Duodenal mucosa (tissue), 2 donors: ENCODE measurements at regions not wholly inside any gene's neighbourhood (a gene's known extent, or its start where the extent isn't known, plus 50 kb on each side); places are given as distances from the start of the nearest gene placed in this dataset.
A peak's percentile ranks its signal among the peaks of the same experiment; 100 is the strongest.

Experiments used
- H3K27ac ChIP-seq: one replicate; pipeline ENCODE4 v1.7.0; 2013; ENCODE audit warnings: low read depth, low read length
- H3K27me3 ChIP-seq, 2 donors: one replicate each; pipeline ENCODE4 v1.7.0; 2013; ENCODE audit warnings: low read length in 2 of 2, control low read depth in 1 of 2; ENCODE audit not compliant: insufficient read depth in 2 of 2, control insufficient read depth in 1 of 2
- H3K36me3 ChIP-seq, 2 donors: one replicate each; pipeline ENCODE4 v1.7.0; 2013; ENCODE audit warnings: low read length in 2 of 2, control low read depth in 1 of 2; ENCODE audit not compliant: insufficient read depth in 2 of 2, control insufficient read depth in 1 of 2
- H3K4me1 ChIP-seq, 2 donors: one replicate each; pipeline ENCODE4 v1.7.0; 2013; ENCODE audit warnings: low read length in 2 of 2, control low read depth in 1 of 2; ENCODE audit not compliant: insufficient read depth in 2 of 2, control insufficient read depth in 1 of 2
- H3K4me3 ChIP-seq, 2 donors: one replicate each; pipeline ENCODE4 v1.7.0; 2013; ENCODE audit warnings: low read length in 2 of 2, low read depth in 1 of 2
- H3K9ac ChIP-seq, 2 donors: one replicate each; pipeline ENCODE4 v1.7.0; 2013; ENCODE audit warnings: low read length in 2 of 2, low read depth in 1 of 2
- H3K9me3 ChIP-seq, 2 donors: one replicate each; pipeline ENCODE4 v1.7.0; 2013; ENCODE audit warnings: low read length in 2 of 2, control low read depth in 1 of 2; ENCODE audit not compliant: control insufficient read depth in 1 of 2

- H3K27ac ChIP-seq = no peak overlapping the region
- no peaks in the 10 kb centered on the region for H3K4me1 ChIP-seq
- no peak overlapping the region for H3K4me3 ChIP-seq
- no peak overlapping the region for H3K9ac ChIP-seq
- no peaks in the 10 kb centered on the region for H3K9me3 ChIP-seq
- no peaks in the 10 kb centered on the region for H3K36me3 ChIP-seq
- no peaks in the 10 kb centered on the region for H3K27me3 ChIP-seq
These were observed 166.3 kb upstream of the AHR start for GRCh38 chr7:17131983-17132655.

DNA sequence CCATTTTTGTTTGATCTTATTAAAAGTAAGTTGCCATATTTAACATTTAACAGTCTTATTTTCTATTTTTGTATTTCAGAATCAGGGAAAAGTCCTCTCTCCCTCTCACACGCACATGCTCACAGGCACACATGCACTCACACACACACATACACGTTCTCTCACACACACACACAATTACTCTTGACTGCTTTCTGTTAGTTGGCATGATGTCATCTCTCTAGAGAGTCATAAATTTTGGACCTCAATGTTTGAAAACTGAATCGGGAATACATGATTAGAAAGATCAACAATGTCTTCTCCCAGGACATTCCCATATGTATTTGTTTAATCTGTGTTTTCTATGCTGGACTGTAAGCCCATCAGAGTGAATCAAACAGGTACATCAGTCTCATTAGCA lies 165.7 kb upstream of the AHR start:
- H3K9ac ChIP-seq = no peak overlapping the region
- H3K27me3 ChIP-seq = no peaks in the 10 kb centered on the region
- no peaks in the 10 kb centered on the region for H3K4me1 ChIP-seq
- H3K9me3 ChIP-seq = no peaks in the 10 kb centered on the region
- H3K4me3 ChIP-seq = no peak overlapping the region
- H3K27ac ChIP-seq = no peak overlapping the region
- no peaks in the 10 kb centered on the region for H3K36me3 ChIP-seq

DNA sequence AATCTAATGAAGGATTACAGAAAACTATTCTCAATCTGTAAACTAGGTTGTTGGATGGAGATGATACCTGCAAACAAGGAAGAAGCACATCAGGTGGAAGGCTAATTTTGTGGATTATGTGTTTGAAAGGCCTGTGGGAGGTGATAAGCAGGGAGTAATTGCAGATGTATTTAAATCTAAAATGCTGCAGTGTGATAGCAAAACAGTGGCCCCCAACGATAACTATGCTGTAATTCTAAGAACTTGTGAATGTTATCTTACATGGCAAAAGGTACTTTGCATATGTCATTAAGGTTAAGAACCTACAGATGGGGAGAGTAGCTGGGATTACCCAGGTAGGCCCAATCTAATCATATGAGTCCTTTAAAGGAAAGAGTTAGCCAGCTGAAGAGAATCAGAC lies 164.5 kb upstream of the AHR start:
- Histone ChIP-seq H3K36me3 (no peaks in the 10 kb centered on the region), H3K4me3 (no peak overlapping the region), H3K9ac (no peak overlapping the region), H3K4me1 (peaks cover 0 to 7% of the 10 kb centered on the region in 2 donors), H3K27me3 (no peaks in the 10 kb centered on the region), H3K9me3 (no peaks in the 10 kb centered on the region), H3K27ac (no peak overlapping the region)

DNA sequence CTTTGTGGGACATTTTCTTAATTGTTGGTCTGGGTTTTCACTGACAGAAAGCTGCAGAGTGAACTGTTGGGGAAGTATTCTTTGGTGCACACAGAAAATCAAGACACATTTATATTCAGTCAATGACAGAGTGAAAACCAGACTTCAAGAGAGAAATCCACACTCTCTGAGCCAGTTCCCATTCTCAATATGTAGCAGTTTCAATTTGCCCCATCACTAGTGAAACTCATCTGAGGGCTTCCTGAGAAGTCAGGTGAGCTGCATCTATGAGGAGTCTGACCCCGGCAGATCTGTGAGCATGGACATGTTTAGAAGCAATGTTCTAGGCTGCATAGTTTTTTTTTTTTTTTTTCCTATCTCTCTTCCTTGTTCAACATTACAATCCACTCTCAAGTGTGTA lies 163.7 kb upstream of the AHR start:
- Histone ChIP-seq H3K9me3 (no peaks in the 10 kb centered on the region), H3K9ac (no peak overlapping the region), H3K27ac (no peak overlapping the region), H3K4me3 (no peak overlapping the region), H3K27me3 (no peaks in the 10 kb centered on the region), H3K36me3 (no peaks in the 10 kb centered on the region), H3K4me1 (peaks cover 0 to 8% of the 10 kb centered on the region in 2 donors)

GRCh38 chr7:17136126-17136525 lies 162.3 kb upstream of the AHR start:
- Histone ChIP-seq H3K9me3 (no peaks in the 10 kb centered on the region), H3K27me3 (no peaks in the 10 kb centered on the region), H3K36me3 (no peaks in the 10 kb centered on the region), H3K4me1 (peaks cover 0 to 8% of the 10 kb centered on the region in 2 donors), H3K27ac (no peak overlapping the region), H3K9ac (no peak overlapping the region), H3K4me3 (no peak overlapping the region)

GRCh38 chr7:17139081-17139480 lies 159.4 kb upstream of the AHR start:
- H3K36me3 ChIP-seq = no peaks in the 10 kb centered on the region
- no peak overlapping the region for H3K9ac ChIP-seq
- H3K9me3 ChIP-seq = no peaks in the 10 kb centered on the region
- H3K27me3 ChIP-seq = no peaks in the 10 kb centered on the region
- H3K4me1 ChIP-seq = peaks cover 7 to 24% of the 10 kb centered on the region in 2 donors
- no peak overlapping the region for H3K4me3 ChIP-seq
- H3K27ac ChIP-seq = no peak overlapping the region

GRCh38 chr7:17140406-17140805 lies 158.0 kb upstream of the AHR start:
- H3K4me1 ChIP-seq = peaks cover 7 to 24% of the 10 kb centered on the region in 2 donors
- no peaks in the 10 kb centered on the region for H3K36me3 ChIP-seq
- no peak overlapping the region for H3K4me3 ChIP-seq
- H3K27me3 ChIP-seq = no peaks in the 10 kb centered on the region
- no peaks in the 10 kb centered on the region for H3K9me3 ChIP-seq
- H3K9ac ChIP-seq = no peak overlapping the region
- no peak overlapping the region for H3K27ac ChIP-seq

- Histone ChIP-seq H3K4me1 (peaks cover 7 to 24% of the 10 kb centered on the region in 2 donors), H3K9me3 (no peaks in the 10 kb centered on the region), H3K4me3 (peak overlapping the region in 1 of 2 donors; percentile 18), H3K9ac (no peak overlapping the region), H3K36me3 (no peaks in the 10 kb centered on the region), H3K27me3 (no peaks in the 10 kb centered on the region), H3K27ac (no peak overlapping the region)
These were observed 155.5 kb upstream of the AHR start for GRCh38 chr7:17142831-17143541.

DNA sequence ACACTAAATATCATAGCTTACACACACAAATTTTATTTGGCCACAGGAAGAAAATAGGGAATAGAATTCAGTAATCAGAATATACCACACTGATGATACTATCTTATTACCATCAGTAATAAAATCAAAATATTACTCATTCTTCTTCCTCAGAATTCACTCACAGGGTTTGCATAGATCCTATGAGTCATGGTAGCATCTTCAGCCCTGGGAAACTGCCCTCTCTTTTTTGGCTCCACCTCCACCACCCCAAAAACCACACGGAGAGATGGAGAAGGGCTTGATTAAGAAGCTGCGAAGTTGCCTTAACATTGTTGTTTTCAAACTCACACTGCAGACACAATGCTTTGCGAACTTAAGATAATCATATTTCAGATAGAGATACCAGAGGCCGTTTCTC lies 154.1 kb upstream of the AHR start:
- Histone ChIP-seq H3K27ac (no peak overlapping the region), H3K36me3 (no peaks in the 10 kb centered on the region), H3K27me3 (no peaks in the 10 kb centered on the region), H3K4me3 (no peak overlapping the region), H3K9me3 (no peaks in the 10 kb centered on the region), H3K4me1 (peaks cover 7 to 15% of the 10 kb centered on the region in 2 donors), H3K9ac (no peak overlapping the region)

DNA sequence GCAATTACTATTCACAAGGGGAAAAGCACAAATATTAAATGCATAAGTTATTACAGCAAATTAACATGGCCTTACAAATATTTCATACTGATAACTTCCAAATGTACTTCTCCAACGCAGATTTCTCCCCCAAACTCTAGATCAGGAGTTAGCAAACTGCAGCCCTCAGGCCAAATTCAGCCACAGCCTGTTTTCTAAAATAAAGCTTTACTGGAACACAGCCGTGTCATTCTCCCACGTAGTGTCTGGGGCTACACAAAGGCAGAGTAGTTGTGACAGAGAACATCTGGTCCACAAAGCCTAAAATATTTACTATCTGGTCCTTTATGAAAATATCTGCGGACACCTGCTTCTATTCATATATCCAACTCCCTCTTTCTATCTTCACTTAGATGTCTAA lies 151.8 kb upstream of the AHR start:
- no peak overlapping the region for H3K4me3 ChIP-seq
- H3K4me1 ChIP-seq = peaks cover 7 to 15% of the 10 kb centered on the region in 2 donors
- no peaks in the 10 kb centered on the region for H3K27me3 ChIP-seq
- H3K9me3 ChIP-seq = no peaks in the 10 kb centered on the region
- no peak overlapping the region for H3K9ac ChIP-seq
- H3K36me3 ChIP-seq = no peaks in the 10 kb centered on the region
- no peak overlapping the region for H3K27ac ChIP-seq
